ENCODE measurements at regions not wholly inside any gene's neighbourhood (a gene's known extent, or its start where the extent isn't known, plus 50 kb on each side); places are given as distances from the start of the nearest gene placed in this dataset.

DNA sequence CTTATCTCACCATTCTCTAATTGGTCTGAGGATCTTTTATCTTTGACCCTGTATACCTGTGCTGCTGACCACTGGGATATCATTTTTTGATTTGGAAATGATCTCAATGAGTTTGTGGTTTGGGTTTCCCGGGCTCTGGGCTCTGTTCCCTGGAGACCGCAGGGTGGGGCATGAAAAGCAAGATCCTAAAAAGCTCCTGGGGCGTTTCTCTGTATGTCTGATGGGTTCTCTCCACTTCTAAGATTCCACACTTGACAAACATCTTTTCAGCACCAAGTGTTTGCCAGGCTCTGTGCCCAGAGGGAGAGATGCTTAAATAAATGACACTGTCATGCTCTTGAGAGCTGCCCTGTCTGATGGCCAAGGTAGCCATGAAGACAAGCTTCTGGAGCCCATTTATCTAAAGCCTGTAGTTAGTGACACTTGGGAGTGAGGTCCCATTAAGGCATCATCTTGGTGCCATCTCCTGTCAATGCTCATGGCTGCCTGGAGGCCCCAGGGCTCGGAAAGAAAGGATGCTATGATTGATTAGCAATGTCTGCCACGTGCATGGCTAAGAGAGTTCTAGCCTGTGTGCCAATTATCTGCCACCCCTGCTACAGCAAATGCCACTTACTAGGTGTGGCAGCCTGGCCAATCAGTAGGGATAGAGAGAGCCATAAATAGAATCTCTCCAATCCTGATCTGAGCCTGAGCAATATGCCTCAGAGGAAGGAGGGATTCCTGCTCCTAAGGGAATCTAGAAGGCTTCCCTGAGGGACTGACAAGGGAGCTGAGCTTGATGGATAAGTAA lies 531.6 kb downstream of the MN1 start:
- Histone ChIP-seq H3K4me3 (ENCODE audit: low read depth, low read length) (no peak overlapping the region), H3K27ac (ENCODE audit: low read depth, low read length) (no peak overlapping the region), H2AFZ (ENCODE audit: low read length, unreplicated experiment) (no peak overlapping the region), H3K79me2 (ENCODE audit: control insufficient read depth, insufficient read depth, low read length, unreplicated experiment) (no peaks in the 10 kb centered on the region), H3K36me3 (ENCODE audit: insufficient read depth, low read length) (no peaks in the 10 kb centered on the region), H3K4me1 (ENCODE audit: control insufficient read depth, insufficient read depth, low read length, unreplicated experiment) (no peaks in the 10 kb centered on the region), H3K27me3 (ENCODE audit: insufficient read depth, low read length) (no peaks in the 10 kb centered on the region)

DNA sequence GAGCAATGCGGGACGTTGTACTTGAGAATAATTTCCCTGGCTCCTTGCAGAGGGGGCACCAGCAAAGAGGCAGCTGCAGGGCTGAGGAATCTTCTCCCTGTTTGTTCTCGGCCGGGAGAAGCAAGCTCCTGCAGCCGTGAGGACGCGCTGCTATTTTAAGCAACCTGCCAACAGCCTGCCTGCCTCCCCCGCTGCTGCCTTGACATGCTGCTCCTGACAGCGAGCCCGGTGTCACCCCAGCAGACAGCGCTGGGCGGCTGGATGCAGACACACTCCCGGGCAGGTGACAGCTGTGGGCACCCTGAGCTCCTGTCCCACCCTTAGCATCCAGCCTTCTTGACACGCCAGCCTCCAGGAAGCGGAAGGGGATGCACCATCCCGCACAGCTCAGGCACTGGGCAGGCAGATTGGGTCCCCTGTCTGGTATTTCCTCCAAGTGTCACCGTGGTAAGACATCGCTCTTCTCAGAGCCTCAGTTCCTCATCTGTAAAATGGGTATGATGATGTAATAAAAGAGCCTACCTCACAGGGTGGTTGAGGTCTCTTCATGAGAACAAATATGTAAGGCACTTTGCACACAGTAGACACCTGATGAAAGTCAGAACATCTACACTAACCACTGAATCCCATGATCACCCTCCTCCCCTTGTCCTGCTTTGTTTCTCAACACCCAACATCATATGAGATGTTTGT lies 530.6 kb downstream of the MN1 start:
- Histone ChIP-seq H3K27ac (ENCODE audit: low read depth, low read length) (no peak overlapping the region), H3K4me1 (ENCODE audit: control insufficient read depth, insufficient read depth, low read length, unreplicated experiment) (no peaks in the 10 kb centered on the region), H3K27me3 (ENCODE audit: insufficient read depth, low read length) (no peaks in the 10 kb centered on the region), H2AFZ (ENCODE audit: low read length, unreplicated experiment) (no peak overlapping the region), H3K79me2 (ENCODE audit: control insufficient read depth, insufficient read depth, low read length, unreplicated experiment) (no peaks in the 10 kb centered on the region), H3K4me3 (ENCODE audit: low read depth, low read length) (no peak overlapping the region), H3K36me3 (ENCODE audit: insufficient read depth, low read length) (no peaks in the 10 kb centered on the region)

DNA sequence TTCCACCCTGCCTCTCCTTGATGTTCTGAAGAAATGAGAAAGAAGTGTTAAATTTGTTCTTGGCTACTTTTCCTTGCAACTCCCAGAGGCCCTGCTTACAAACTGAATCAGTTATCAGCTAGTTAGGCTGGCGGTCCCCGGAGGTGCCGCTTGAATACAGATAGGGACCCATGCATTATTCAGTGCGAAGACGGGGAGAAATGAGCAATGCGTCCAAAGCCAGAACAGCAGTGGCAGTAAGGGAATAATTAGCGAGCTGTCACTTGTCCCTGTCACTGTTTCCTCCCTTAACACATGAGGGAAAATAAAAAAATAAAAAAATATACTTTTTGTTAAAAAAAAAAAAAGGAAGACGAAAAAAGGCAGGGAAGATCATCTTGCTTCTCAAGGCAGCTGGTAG lies 528.1 kb downstream of the MN1 start:
- no peaks in the 10 kb centered on the region for H3K36me3 ChIP-seq (ENCODE audit: insufficient read depth, low read length)
- H3K27me3 ChIP-seq (ENCODE audit: insufficient read depth, low read length): peaks cover 5% of the 10 kb centered on the region; the same call in 1 of the 2 replicates
- no peaks in the 10 kb centered on the region for H3K4me1 ChIP-seq (ENCODE audit: control insufficient read depth, insufficient read depth, low read length, unreplicated experiment)
- no peaks in the 10 kb centered on the region for H3K79me2 ChIP-seq (ENCODE audit: control insufficient read depth, insufficient read depth, low read length, unreplicated experiment)
- no peak overlapping the region for H2AFZ ChIP-seq (ENCODE audit: low read length, unreplicated experiment)
- H3K27ac ChIP-seq (ENCODE audit: low read depth, low read length): no peak overlapping the region
- no peak overlapping the region for H3K4me3 ChIP-seq (ENCODE audit: low read depth, low read length)

DNA sequence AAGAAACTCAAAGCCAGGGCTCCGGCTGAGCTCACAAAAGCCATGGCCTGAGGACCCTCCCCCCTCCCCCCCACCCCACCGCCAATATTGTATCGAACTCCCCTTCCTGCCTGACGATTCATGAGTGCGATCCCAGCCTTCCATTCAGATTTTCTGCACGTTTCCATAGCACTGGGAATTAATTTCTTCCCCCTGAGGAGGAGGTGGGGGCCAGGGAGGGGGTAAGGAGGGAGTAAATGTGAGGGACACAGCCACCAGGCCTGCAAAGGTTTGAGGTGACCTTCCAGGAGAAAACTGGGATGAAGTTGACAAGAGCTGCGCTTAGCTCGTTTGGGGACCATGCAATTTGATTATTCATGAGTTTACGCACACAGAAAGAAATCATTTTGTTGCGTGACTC lies 527.7 kb downstream of the MN1 start:
- Histone ChIP-seq H3K4me3 (ENCODE audit: low read depth, low read length) (no peak overlapping the region), H3K4me1 (ENCODE audit: control insufficient read depth, insufficient read depth, low read length, unreplicated experiment) (no peaks in the 10 kb centered on the region), H2AFZ (ENCODE audit: low read length, unreplicated experiment) (no peak overlapping the region), H3K79me2 (ENCODE audit: control insufficient read depth, insufficient read depth, low read length, unreplicated experiment) (no peaks in the 10 kb centered on the region), H3K36me3 (ENCODE audit: insufficient read depth, low read length) (no peaks in the 10 kb centered on the region), H3K27ac (ENCODE audit: low read depth, low read length) (no peak overlapping the region), H3K27me3 (ENCODE audit: insufficient read depth, low read length) (peaks cover 5% of the 10 kb centered on the region; the same call in 1 of the 2 replicates)

- no peak overlapping the region for H3K4me3 ChIP-seq (ENCODE audit: low read depth, low read length)
- no peaks in the 10 kb centered on the region for H3K4me1 ChIP-seq (ENCODE audit: control insufficient read depth, insufficient read depth, low read length, unreplicated experiment)
- peaks cover 5% of the 10 kb centered on the region; the same call in 1 of the 2 replicates for H3K27me3 ChIP-seq (ENCODE audit: insufficient read depth, low read length)
- H3K27ac ChIP-seq (ENCODE audit: low read depth, low read length): no peak overlapping the region
- H3K79me2 ChIP-seq (ENCODE audit: control insufficient read depth, insufficient read depth, low read length, unreplicated experiment): no peaks in the 10 kb centered on the region
- H3K36me3 ChIP-seq (ENCODE audit: insufficient read depth, low read length): no peaks in the 10 kb centered on the region
- no peak overlapping the region for H2AFZ ChIP-seq (ENCODE audit: low read length, unreplicated experiment)
Measured at GRCh38 chr22:27274770-27275449, 526.6 kb downstream of the MN1 start.

DNA sequence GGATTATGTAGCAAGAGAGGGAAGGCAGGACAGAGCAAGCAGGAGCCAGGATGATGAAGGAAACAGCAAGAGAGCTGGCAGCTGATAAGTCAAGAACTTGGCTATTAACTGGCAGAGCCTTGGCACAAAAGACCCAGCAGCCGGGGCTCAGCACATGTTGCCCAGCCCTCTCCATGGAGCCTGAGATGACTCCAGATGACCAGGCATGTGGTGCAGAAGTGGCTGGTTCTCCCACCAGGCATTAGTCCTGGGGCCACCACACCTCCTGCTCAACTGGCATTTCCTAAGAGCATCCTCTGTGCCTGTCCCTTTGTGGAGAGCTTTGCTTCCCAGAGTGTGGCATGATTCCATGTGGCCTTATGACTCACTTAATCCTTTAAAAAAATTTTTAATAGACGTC lies 522.6 kb downstream of the MN1 start:
- Histone ChIP-seq H3K27ac (ENCODE audit: low read depth, low read length) (no peak overlapping the region), H3K4me3 (ENCODE audit: low read depth, low read length) (no peak overlapping the region), H2AFZ (ENCODE audit: low read length, unreplicated experiment) (no peak overlapping the region), H3K79me2 (ENCODE audit: control insufficient read depth, insufficient read depth, low read length, unreplicated experiment) (no peaks in the 10 kb centered on the region), H3K4me1 (ENCODE audit: control insufficient read depth, insufficient read depth, low read length, unreplicated experiment) (no peaks in the 10 kb centered on the region), H3K36me3 (ENCODE audit: insufficient read depth, low read length) (no peaks in the 10 kb centered on the region), H3K27me3 (ENCODE audit: insufficient read depth, low read length) (peaks cover 5% of the 10 kb centered on the region; the same call in 1 of the 2 replicates)

DNA sequence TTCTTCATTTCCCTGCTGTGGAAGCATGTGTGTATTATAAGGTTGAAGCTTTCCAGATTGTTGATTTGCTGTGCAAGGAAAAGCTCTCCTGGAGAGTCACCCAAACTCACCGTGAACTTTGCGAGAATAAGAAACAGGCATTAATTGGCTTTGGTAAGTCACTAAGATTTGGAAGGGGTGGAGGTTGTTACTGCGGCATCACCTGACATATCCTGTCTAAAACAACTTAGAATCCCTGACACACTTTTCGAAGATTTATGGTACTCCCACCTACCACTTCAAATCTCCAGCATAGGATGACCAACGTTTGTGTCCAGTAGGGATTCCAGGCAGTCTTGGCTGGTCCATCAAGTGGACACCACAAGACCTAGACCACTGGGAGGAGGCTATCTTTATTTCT lies 518.3 kb downstream of the MN1 start:
- Histone ChIP-seq H3K27me3 (ENCODE audit: insufficient read depth, low read length) (no peaks in the 10 kb centered on the region), H3K27ac (ENCODE audit: low read depth, low read length) (no peak overlapping the region), H2AFZ (ENCODE audit: low read length, unreplicated experiment) (no peak overlapping the region), H3K36me3 (ENCODE audit: insufficient read depth, low read length) (no peaks in the 10 kb centered on the region), H3K79me2 (ENCODE audit: control insufficient read depth, insufficient read depth, low read length, unreplicated experiment) (no peaks in the 10 kb centered on the region), H3K4me3 (ENCODE audit: low read depth, low read length) (no peak overlapping the region), H3K4me1 (ENCODE audit: control insufficient read depth, insufficient read depth, low read length, unreplicated experiment) (no peaks in the 10 kb centered on the region)

- H3K4me1 ChIP-seq (ENCODE audit: control insufficient read depth, insufficient read depth, low read length, unreplicated experiment): no peaks in the 10 kb centered on the region
- no peak overlapping the region for H3K27ac ChIP-seq (ENCODE audit: low read depth, low read length)
- no peak overlapping the region for H3K4me3 ChIP-seq (ENCODE audit: low read depth, low read length)
- no peaks in the 10 kb centered on the region for H3K27me3 ChIP-seq (ENCODE audit: insufficient read depth, low read length)
- no peaks in the 10 kb centered on the region for H3K79me2 ChIP-seq (ENCODE audit: control insufficient read depth, insufficient read depth, low read length, unreplicated experiment)
- no peaks in the 10 kb centered on the region for H3K36me3 ChIP-seq (ENCODE audit: insufficient read depth, low read length)
- no peak overlapping the region for H2AFZ ChIP-seq (ENCODE audit: low read length, unreplicated experiment)
Measured at GRCh38 chr22:27283714-27284113, 517.8 kb downstream of the MN1 start.

- Histone ChIP-seq H3K27me3 (ENCODE audit: insufficient read depth, low read length) (no peaks in the 10 kb centered on the region), H3K4me3 (ENCODE audit: low read depth, low read length) (no peak overlapping the region), H3K27ac (ENCODE audit: low read depth, low read length) (no peak overlapping the region), H3K79me2 (ENCODE audit: control insufficient read depth, insufficient read depth, low read length, unreplicated experiment) (no peaks in the 10 kb centered on the region), H3K4me1 (ENCODE audit: control insufficient read depth, insufficient read depth, low read length, unreplicated experiment) (no peaks in the 10 kb centered on the region), H2AFZ (ENCODE audit: low read length, unreplicated experiment) (no peak overlapping the region), H3K36me3 (ENCODE audit: insufficient read depth, low read length) (no peaks in the 10 kb centered on the region)
Measured at GRCh38 chr22:27284324-27284723, 517.2 kb downstream of the MN1 start.

DNA sequence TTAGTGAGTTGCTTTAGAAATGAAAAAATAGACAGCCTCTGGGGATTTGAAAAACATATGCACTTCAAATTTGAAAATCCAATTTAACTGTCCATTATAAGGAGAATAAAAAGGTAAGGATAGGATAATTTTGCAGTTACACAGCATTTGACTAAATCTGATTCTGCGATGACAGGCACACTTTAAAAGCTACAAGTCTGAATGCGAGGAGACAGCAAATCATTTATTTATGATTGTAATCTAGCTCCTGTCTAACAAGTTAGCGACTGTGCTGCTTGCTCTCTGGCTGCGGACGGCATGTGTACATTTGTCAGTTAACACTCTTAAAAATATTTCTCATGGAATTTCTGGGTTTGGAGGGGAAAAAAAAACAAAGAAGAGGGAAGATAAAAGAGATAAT lies 514.8 kb downstream of the MN1 start:
- no peaks in the 10 kb centered on the region for H3K79me2 ChIP-seq (ENCODE audit: control insufficient read depth, insufficient read depth, low read length, unreplicated experiment)
- no peak overlapping the region for H2AFZ ChIP-seq (ENCODE audit: low read length, unreplicated experiment)
- H3K27me3 ChIP-seq (ENCODE audit: insufficient read depth, low read length): no peaks in the 10 kb centered on the region
- no peaks in the 10 kb centered on the region for H3K4me1 ChIP-seq (ENCODE audit: control insufficient read depth, insufficient read depth, low read length, unreplicated experiment)
- H3K36me3 ChIP-seq (ENCODE audit: insufficient read depth, low read length): no peaks in the 10 kb centered on the region
- H3K4me3 ChIP-seq (ENCODE audit: low read depth, low read length): no peak overlapping the region
- H3K27ac ChIP-seq (ENCODE audit: low read depth, low read length): no peak overlapping the region
